Fibroblast of the aortic adventitia (primary cell): ENCODE measurements at regions not wholly inside any gene's neighbourhood (a gene's known extent, or its start where the extent isn't known, plus 50 kb on each side); places are given as distances from the start of the nearest gene placed in this dataset.

Experiments used
- DNase-seq: peaks from one replicate; pipeline ENCODE4 v3.0.0-alpha.2; 2010; ENCODE audit warnings: low read depth
- H3K4me3 ChIP-seq: 2 replicates; pipeline ENCODE4 v1.5.1; 2011; ENCODE audit warnings: low read depth, mild to moderate bottlenecking, control low read depth, low read length, moderate library complexity
- CTCF ChIP-seq: IDR thresholded peaks from 2 replicates; pipeline ENCODE4 v1.5.1; 2011; ENCODE audit warnings: mild to moderate bottlenecking, low read length, control low read depth, inconsistent platforms; ENCODE audit not compliant: insufficient read depth

GRCh38 chr3:7924228-7924627 lies 577.4 kb upstream of the LMCD1 start:
- DNase-seq: no peak
- no peak overlapping the region for H3K4me3 ChIP-seq

GRCh38 chr3:7927015-7927414 lies 574.6 kb upstream of the LMCD1 start:
- TF ChIP-seq CTCF: no peak
- DNase-seq: no peak
- no peak overlapping the region for H3K4me3 ChIP-seq

More at GRCh38 chr3:7924228-7924627, 577.4 kb upstream of the LMCD1 start:
- no peak for TF ChIP-seq CTCF

GRCh38 chr3:7927864-7928263 lies 573.8 kb upstream of the LMCD1 start:
- no peak for DNase-seq
- H3K4me3 ChIP-seq: no peak overlapping the region
- no peak for TF ChIP-seq CTCF

- no peak for DNase-seq
- TF ChIP-seq CTCF: no peak
These were observed 572.2 kb upstream of the LMCD1 start for GRCh38 chr3:7929319-7929889.

GRCh38 chr3:7934362-7934761 lies 567.3 kb upstream of the LMCD1 start:
- no peak for DNase-seq
- TF ChIP-seq CTCF: no peak
- H3K4me3 ChIP-seq: no peak overlapping the region

More at GRCh38 chr3:7929319-7929889, 572.2 kb upstream of the LMCD1 start:
- no peak overlapping the region for H3K4me3 ChIP-seq

- TF ChIP-seq CTCF: no peak
- no peak for DNase-seq
- H3K4me3 ChIP-seq: no peak overlapping the region
These were observed 553.7 kb upstream of the LMCD1 start for GRCh38 chr3:7947930-7948329.

GRCh38 chr3:7950890-7951289 lies 550.7 kb upstream of the LMCD1 start:
- H3K4me3 ChIP-seq: no peak overlapping the region
- DNase-seq: no peak
- no peak for TF ChIP-seq CTCF
